ENCODE measurements at regions not wholly inside any gene's neighbourhood (a gene's known extent, or its start where the extent isn't known, plus 50 kb on each side); places are given as distances from the start of the nearest gene placed in this dataset.

DNA sequence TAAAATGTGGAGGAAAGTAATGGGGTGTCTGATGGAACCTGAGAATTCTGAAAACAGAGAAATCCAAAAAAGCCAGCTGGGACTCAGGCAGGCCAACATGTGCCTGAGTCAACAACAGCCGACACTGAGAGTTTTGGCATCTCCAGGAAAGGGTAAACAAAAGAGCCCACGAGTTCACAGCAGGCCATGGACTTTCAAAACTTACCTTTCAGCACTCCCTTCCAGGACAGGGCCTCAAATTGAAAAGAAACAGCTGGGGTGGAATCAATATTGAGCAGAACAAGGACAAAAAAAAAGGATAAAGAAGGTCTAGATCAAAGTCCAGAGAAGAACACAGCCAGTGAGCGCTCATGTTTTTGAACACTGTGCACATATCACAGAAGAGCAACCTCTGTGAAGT, 735.4 kb upstream of the GRM7 start:
- no peak for ATAC-seq
- Mint-ChIP-seq H3K36me3 (no peaks in the 10 kb centered on the region), H3K27me3 (no peaks in the 10 kb centered on the region), H3K9me3 (peaks cover 0 to 27% (median 6%) of the 10 kb centered on the region in 11 donors), H3K4me1 (no peaks in the 10 kb centered on the region), H3K4me3 (no peak overlapping the region), H3K27ac (no peak overlapping the region)
- H3K9me3 ChIP-seq (ENCODE audit: control insufficient read depth in 2 of 3, low read length in 3 of 3): no peaks in the 10 kb centered on the region
- CTCF ChIA-PET: no interaction called here
- no peaks in the 10 kb centered on the region for H3K36me3 ChIP-seq (ENCODE audit: control insufficient read depth in 2 of 3, insufficient read depth in 3 of 3, low read length in 3 of 3)
- intact Hi-C loops (cut with micrococcal nuclease): no loop called here
- DNase-seq: no peak
- no peak overlapping the region for H3K27ac ChIP-seq (ENCODE audit: low read depth, low read length)
- no peaks in the 10 kb centered on the region for H3K27me3 ChIP-seq (ENCODE audit: control insufficient read depth in 2 of 2, insufficient read depth in 2 of 2, low read length in 2 of 2)
- no peak overlapping the region for H3K4me3 ChIP-seq (ENCODE audit: low read length)
- no peaks in the 10 kb centered on the region for H3K4me1 ChIP-seq (ENCODE audit: control insufficient read depth in 2 of 2, insufficient read depth in 2 of 2, low read length in 2 of 2)
- POLR2A ChIA-PET: no interaction called here

DNA sequence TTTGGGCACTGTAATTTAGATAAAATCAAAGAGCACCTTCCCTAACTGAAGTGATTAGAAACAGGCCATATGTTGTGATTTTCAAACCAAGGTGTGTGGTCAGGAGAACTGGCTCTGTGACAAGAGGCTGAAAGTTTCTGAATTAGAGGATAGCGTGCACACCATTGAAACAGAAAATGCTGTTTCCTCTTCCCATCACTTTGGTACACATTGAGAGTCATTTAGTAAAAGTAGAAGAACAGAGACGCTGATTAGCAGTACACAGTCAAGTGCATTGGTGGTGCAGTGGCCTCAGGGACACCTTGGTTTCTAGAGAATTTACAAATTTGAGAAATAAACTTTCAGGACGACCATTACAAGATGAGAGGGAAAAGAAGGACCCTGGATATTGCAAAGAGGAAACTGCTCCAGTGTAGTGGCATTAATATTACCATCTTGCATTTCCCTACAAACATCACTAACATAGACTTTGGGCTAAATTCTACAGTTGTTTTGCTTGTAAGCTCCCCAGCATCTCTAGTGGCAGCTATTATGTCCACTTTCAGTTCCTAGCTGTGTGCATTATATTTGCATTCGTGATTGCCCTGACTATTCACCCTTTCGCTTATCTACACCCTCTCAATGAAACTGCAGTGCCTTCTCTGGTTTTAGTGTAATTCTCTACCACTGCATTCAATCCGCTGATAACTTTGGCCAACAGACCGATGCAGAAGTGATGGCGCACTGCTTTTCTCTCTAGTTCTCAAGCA, 728.1 kb upstream of the GRM7 start:
- intact Hi-C loops (cut with micrococcal nuclease): no loop called here

GRCh38 chr3:6142707-6143106, 718.2 kb upstream of the GRM7 start:
- ChIA-PET CTCF (no interaction called here), POLR2A (no interaction called here)
- intact Hi-C loops (cut with micrococcal nuclease): no loop called here
- Mint-ChIP-seq H3K36me3 (no peaks in the 10 kb centered on the region), H3K27me3 (no peaks in the 10 kb centered on the region), H3K9me3 (peaks cover 0 to 13% (median 2%) of the 10 kb centered on the region in 11 donors), H3K4me1 (no peaks in the 10 kb centered on the region), H3K4me3 (no peak overlapping the region), H3K27ac (no peak overlapping the region)
- Histone ChIP-seq H3K27ac (ENCODE audit: low read depth, low read length) (no peak overlapping the region), H3K9me3 (ENCODE audit: control insufficient read depth in 2 of 3, low read length in 3 of 3) (no peaks in the 10 kb centered on the region), H3K36me3 (ENCODE audit: control insufficient read depth in 2 of 3, insufficient read depth in 3 of 3, low read length in 3 of 3) (no peaks in the 10 kb centered on the region), H3K4me3 (ENCODE audit: low read length) (no peak overlapping the region), H3K27me3 (ENCODE audit: control insufficient read depth in 2 of 2, insufficient read depth in 2 of 2, low read length in 2 of 2) (no peaks in the 10 kb centered on the region), H3K4me1 (ENCODE audit: control insufficient read depth in 2 of 2, insufficient read depth in 2 of 2, low read length in 2 of 2) (no peaks in the 10 kb centered on the region)
- no peak for ATAC-seq
- no peak for DNase-seq

More for the DNA sequence above, 728.1 kb upstream of the GRM7 start:
- Mint-ChIP-seq H3K4me3 (no peak overlapping the region), H3K4me1 (no peaks in the 10 kb centered on the region), H3K27me3 (no peaks in the 10 kb centered on the region), H3K9me3 (peaks cover 0 to 21% (median 5%) of the 10 kb centered on the region in 11 donors), H3K36me3 (no peaks in the 10 kb centered on the region), H3K27ac (no peak overlapping the region)
- Histone ChIP-seq H3K27ac (ENCODE audit: low read depth, low read length) (no peak overlapping the region), H3K9me3 (ENCODE audit: control insufficient read depth in 2 of 3, low read length in 3 of 3) (no peaks in the 10 kb centered on the region), H3K4me3 (ENCODE audit: low read length) (no peak overlapping the region), H3K36me3 (ENCODE audit: control insufficient read depth in 2 of 3, insufficient read depth in 3 of 3, low read length in 3 of 3) (no peaks in the 10 kb centered on the region), H3K4me1 (ENCODE audit: control insufficient read depth in 2 of 2, insufficient read depth in 2 of 2, low read length in 2 of 2) (no peaks in the 10 kb centered on the region), H3K27me3 (ENCODE audit: control insufficient read depth in 2 of 2, insufficient read depth in 2 of 2, low read length in 2 of 2) (no peaks in the 10 kb centered on the region)
- no peak for DNase-seq
- no peak for ATAC-seq
- POLR2A ChIA-PET: no interaction called here
- CTCF ChIA-PET: no interaction called here

DNA sequence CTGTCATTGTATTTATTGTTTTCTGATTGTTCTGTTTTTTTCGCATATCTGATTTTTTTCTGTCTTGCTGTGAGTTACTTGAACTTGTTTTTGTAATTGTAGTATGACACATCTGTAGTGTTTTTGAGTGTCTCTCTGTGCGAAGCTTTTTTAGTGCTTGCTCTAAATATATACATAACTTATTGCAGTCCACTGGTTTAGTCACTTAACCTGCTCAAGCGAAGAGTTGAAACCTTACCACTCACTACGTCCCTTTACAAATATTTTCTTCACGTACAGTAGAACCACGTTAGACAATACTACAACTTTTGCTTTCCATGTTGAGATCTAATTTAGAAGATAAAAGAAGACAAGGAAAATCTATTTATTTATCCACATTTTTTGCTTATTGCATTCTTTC, 713.0 kb upstream of the GRM7 start:
- Histone ChIP-seq H3K36me3 (ENCODE audit: control insufficient read depth in 2 of 3, insufficient read depth in 3 of 3, low read length in 3 of 3) (no peaks in the 10 kb centered on the region), H3K27ac (ENCODE audit: low read depth, low read length) (no peak overlapping the region), H3K4me3 (ENCODE audit: low read length) (no peak overlapping the region), H3K27me3 (ENCODE audit: control insufficient read depth in 2 of 2, insufficient read depth in 2 of 2, low read length in 2 of 2) (no peaks in the 10 kb centered on the region), H3K4me1 (ENCODE audit: control insufficient read depth in 2 of 2, insufficient read depth in 2 of 2, low read length in 2 of 2) (no peaks in the 10 kb centered on the region), H3K9me3 (ENCODE audit: control insufficient read depth in 2 of 3, low read length in 3 of 3) (no peaks in the 10 kb centered on the region)
- Mint-ChIP-seq H3K9me3 (peaks cover 1 to 23% (median 7%) of the 10 kb centered on the region in 11 donors), H3K4me1 (no peaks in the 10 kb centered on the region), H3K27ac (no peak overlapping the region), H3K4me3 (no peak overlapping the region), H3K36me3 (no peaks in the 10 kb centered on the region), H3K27me3 (no peaks in the 10 kb centered on the region)
- intact Hi-C loops (cut with micrococcal nuclease): no loop called here
- ATAC-seq (no peak), DNase-seq (no peak)
- ChIA-PET POLR2A (no interaction called here), CTCF (no interaction called here)

DNA sequence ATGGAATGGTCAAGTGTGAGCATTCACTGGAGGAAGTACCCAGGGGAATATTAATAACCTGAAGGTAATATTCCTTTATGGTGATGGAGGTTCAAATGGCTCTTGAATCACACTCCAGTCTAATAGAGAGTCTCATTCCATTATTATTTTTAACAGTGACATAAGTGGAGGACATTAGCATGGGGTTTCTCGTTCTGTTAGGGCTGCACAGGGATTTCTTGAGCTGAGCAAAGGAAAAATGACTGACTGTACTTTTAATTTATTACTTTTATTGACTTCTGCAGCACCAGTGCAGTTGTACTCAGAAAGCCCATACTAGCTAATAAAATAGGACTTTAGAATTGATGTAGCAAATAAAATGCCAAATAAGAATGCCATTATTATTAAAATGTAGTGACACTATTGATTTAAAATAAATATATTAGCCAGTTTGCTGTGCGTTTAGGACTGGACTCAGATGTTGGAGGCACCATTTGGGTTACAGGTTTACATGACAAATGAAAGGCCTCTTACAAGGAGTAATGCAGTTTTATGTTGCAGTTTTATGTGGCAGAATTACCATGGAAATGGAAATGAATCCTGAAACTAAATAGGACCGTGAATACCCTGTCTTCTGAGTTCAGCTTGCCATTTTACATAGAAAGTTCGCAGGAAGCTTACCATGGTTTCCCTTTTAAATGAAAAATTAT, 705.1 kb upstream of the GRM7 start:
- intact Hi-C loops (cut with micrococcal nuclease): no loop called here
- H3K27ac ChIP-seq (ENCODE audit: low read depth, low read length): no peak overlapping the region
- H3K4me1 Mint-ChIP-seq: no peaks in the 10 kb centered on the region
- ATAC-seq: no peak
- DNase-seq: no peak
- ChIA-PET CTCF (no interaction called here), POLR2A (no interaction called here)
- H3K27me3 ChIP-seq (ENCODE audit: control insufficient read depth in 2 of 2, insufficient read depth in 2 of 2, low read length in 2 of 2): no peaks in the 10 kb centered on the region
- H3K36me3 ChIP-seq (ENCODE audit: control insufficient read depth in 2 of 3, insufficient read depth in 3 of 3, low read length in 3 of 3): no peaks in the 10 kb centered on the region
- no peaks in the 10 kb centered on the region for H3K4me1 ChIP-seq (ENCODE audit: control insufficient read depth in 2 of 2, insufficient read depth in 2 of 2, low read length in 2 of 2)
- H3K9me3 Mint-ChIP-seq: peaks cover 0 to 5% (median 2%) of the 10 kb centered on the region in 11 donors
- H3K27me3 Mint-ChIP-seq: no peaks in the 10 kb centered on the region
- no peak overlapping the region for H3K4me3 Mint-ChIP-seq
- no peak overlapping the region for H3K27ac Mint-ChIP-seq
- H3K36me3 Mint-ChIP-seq: no peaks in the 10 kb centered on the region
- no peaks in the 10 kb centered on the region for H3K9me3 ChIP-seq (ENCODE audit: control insufficient read depth in 2 of 3, low read length in 3 of 3)
- no peak overlapping the region for H3K4me3 ChIP-seq (ENCODE audit: low read length)

DNA sequence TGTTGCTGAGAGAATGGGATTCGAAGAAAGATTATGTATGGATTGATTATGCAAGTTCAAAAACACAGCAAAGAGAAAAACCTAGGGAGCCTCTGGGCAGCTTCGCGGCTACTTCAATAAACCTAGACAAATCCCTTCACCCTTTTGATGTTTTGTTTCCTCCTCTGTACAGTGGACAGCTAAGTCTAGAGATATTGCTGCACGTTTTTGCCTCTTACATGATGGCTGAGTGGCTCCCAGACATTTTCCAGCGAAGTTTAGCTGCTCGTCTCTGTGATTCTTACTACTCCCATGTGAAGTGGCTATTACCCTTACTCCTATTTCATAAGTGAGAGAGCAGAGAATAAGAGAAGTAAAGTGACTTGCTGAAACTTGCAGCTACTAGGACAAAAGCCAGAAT, 695.0 kb upstream of the GRM7 start:
- Mint-ChIP-seq H3K36me3 (no peaks in the 10 kb centered on the region), H3K27me3 (no peaks in the 10 kb centered on the region), H3K4me3 (no peak overlapping the region), H3K9me3 (peaks cover 0 to 12% (median 2%) of the 10 kb centered on the region in 11 donors), H3K4me1 (no peaks in the 10 kb centered on the region), H3K27ac (no peak overlapping the region)
- POLR2A ChIA-PET: no interaction called here
- H3K4me1 ChIP-seq (ENCODE audit: control insufficient read depth in 2 of 2, insufficient read depth in 2 of 2, low read length in 2 of 2): no peaks in the 10 kb centered on the region
- H3K27ac ChIP-seq (ENCODE audit: low read depth, low read length): no peak overlapping the region
- DNase-seq: no peak
- CTCF ChIA-PET: no interaction called here
- no peaks in the 10 kb centered on the region for H3K36me3 ChIP-seq (ENCODE audit: control insufficient read depth in 2 of 3, insufficient read depth in 3 of 3, low read length in 3 of 3)
- H3K4me3 ChIP-seq (ENCODE audit: low read length): no peak overlapping the region
- ATAC-seq: no peak
- no peaks in the 10 kb centered on the region for H3K9me3 ChIP-seq (ENCODE audit: control insufficient read depth in 2 of 3, low read length in 3 of 3)
- H3K27me3 ChIP-seq (ENCODE audit: control insufficient read depth in 2 of 2, insufficient read depth in 2 of 2, low read length in 2 of 2): no peaks in the 10 kb centered on the region
- intact Hi-C loops (cut with micrococcal nuclease): no loop called here

GRCh38 chr3:6168256-6168655, 692.7 kb upstream of the GRM7 start:
- intact Hi-C loops (cut with micrococcal nuclease): no loop called here
- Mint-ChIP-seq H3K4me1 (no peaks in the 10 kb centered on the region), H3K9me3 (peaks cover 0 to 12% (median 2%) of the 10 kb centered on the region in 11 donors)

More at GRCh38 chr3:6168256-6168655, 692.7 kb upstream of the GRM7 start:
- Mint-ChIP-seq H3K27ac (no peak overlapping the region), H3K36me3 (no peaks in the 10 kb centered on the region), H3K27me3 (no peaks in the 10 kb centered on the region), H3K4me3 (no peak overlapping the region)
- Histone ChIP-seq H3K27me3 (ENCODE audit: control insufficient read depth in 2 of 2, insufficient read depth in 2 of 2, low read length in 2 of 2) (no peaks in the 10 kb centered on the region), H3K27ac (ENCODE audit: low read depth, low read length) (no peak overlapping the region), H3K4me3 (ENCODE audit: low read length) (no peak overlapping the region), H3K36me3 (ENCODE audit: control insufficient read depth in 2 of 3, insufficient read depth in 3 of 3, low read length in 3 of 3) (no peaks in the 10 kb centered on the region), H3K4me1 (ENCODE audit: control insufficient read depth in 2 of 2, insufficient read depth in 2 of 2, low read length in 2 of 2) (no peaks in the 10 kb centered on the region), H3K9me3 (ENCODE audit: control insufficient read depth in 2 of 3, low read length in 3 of 3) (no peaks in the 10 kb centered on the region)
- no peak for ATAC-seq
- POLR2A ChIA-PET: no interaction called here
- CTCF ChIA-PET: interaction anchor here (1.2 kb wide), 1 partner anchor 14 kb away, joined by 3 read pairs; no protein-coding TSS in a partner anchor
- no peak for DNase-seq

All from naive thymus-derived CD4-positive, alpha-beta T cell (primary cell).